HG03439 (cell line): ENCODE measurements at regions not wholly inside any gene's neighbourhood (a gene's known extent, or its start where the extent isn't known, plus 50 kb on each side); places are given as distances from the start of the nearest gene placed in this dataset.
"Not testable (repeated sequence)": the region's sequence is repeated elsewhere in the genome, so short reads cannot be mapped to it uniquely, and the experiment has no call there.

ENCODE experiments used
- ATAC-seq: cut with Tn5 transposase; IDR thresholded peaks from one replicate; pipeline ENCODE4 v1.9.1; 2021; ENCODE audit warnings: mild to moderate bottlenecking, moderate library complexity; ENCODE audit not compliant: unreplicated experiment

GRCh38 chr17:12195418-12195817, 174.7 kb downstream of the MAP2K4 start:
- no peak for ATAC-seq

GRCh38 chr17:12201294-12201880, 180.7 kb downstream of the MAP2K4 start:
- no peak for ATAC-seq

- no peak for ATAC-seq
Measured at GRCh38 chr17:12209632-12210191, 189.0 kb downstream of the MAP2K4 start.

- not testable (repeated sequence) for ATAC-seq
Measured at GRCh38 chr17:12220714-12221439, 200.2 kb downstream of the MAP2K4 start.

- no peak for ATAC-seq
Measured at GRCh38 chr17:12222392-12222791, 201.7 kb downstream of the MAP2K4 start.

GRCh38 chr17:12227547-12227946, 206.9 kb downstream of the MAP2K4 start:
- no peak for ATAC-seq

GRCh38 chr17:12229335-12229734, 208.7 kb downstream of the MAP2K4 start:
- ATAC-seq = no peak

- ATAC-seq = no peak
Measured at GRCh38 chr17:12230481-12231354, 210.0 kb downstream of the MAP2K4 start.

GRCh38 chr17:12231355-12231682, 210.6 kb downstream of the MAP2K4 start:
- no peak for ATAC-seq

- not testable (repeated sequence) for ATAC-seq
Measured at GRCh38 chr17:12239021-12239420, 218.3 kb downstream of the MAP2K4 start.

GRCh38 chr17:12242345-12242954, 221.8 kb downstream of the MAP2K4 start:
- ATAC-seq = no peak

GRCh38 chr17:12247761-12248160, 227.1 kb downstream of the MAP2K4 start:
- no peak for ATAC-seq

GRCh38 chr17:12250973-12251372, 230.3 kb downstream of the MAP2K4 start:
- no peak for ATAC-seq

- ATAC-seq = no peak
Measured at GRCh38 chr17:12252462-12252861, 231.8 kb downstream of the MAP2K4 start.

GRCh38 chr17:12254460-12254859, 233.8 kb downstream of the MAP2K4 start:
- ATAC-seq = no peak

- ATAC-seq = no peak
Measured at GRCh38 chr17:12256380-12256995, 235.8 kb downstream of the MAP2K4 start.

- no peak for ATAC-seq
Measured at GRCh38 chr17:12257176-12257575, 236.5 kb downstream of the MAP2K4 start.

- no peak for ATAC-seq
Measured at GRCh38 chr17:12261354-12261753, 240.7 kb downstream of the MAP2K4 start.

GRCh38 chr17:12269751-12270150, 249.1 kb downstream of the MAP2K4 start:
- no peak for ATAC-seq

GRCh38 chr17:12277827-12278226, 257.1 kb downstream of the MAP2K4 start:
- no peak for ATAC-seq

GRCh38 chr17:12282056-12282455, 261.4 kb downstream of the MAP2K4 start:
- ATAC-seq = no peak
